Gastrocnemius medialis (tissue), 4 donors: ENCODE measurements at regions not wholly inside any gene's neighbourhood (a gene's known extent, or its start where the extent isn't known, plus 50 kb on each side); places are given as distances from the start of the nearest gene placed in this dataset.
A peak's percentile ranks its signal among the peaks of the same experiment; 100 is the strongest.

Source experiments
- ATAC-seq, 2 donors: fragments of 150-250 bp; one replicate each; pipeline ENCODE4 v1.9.1; 2016
- DNase-seq, 2 donors: peaks; one replicate each; pipeline ENCODE4 v3.0.0-alpha.2; 2019
- H3K27ac ChIP-seq, 4 donors: fragments of 200-600 bp; sonication (generic); 1 replicate in 1 of 4; 2 replicates in 3 of 4; pipeline ENCODE4 v1.5.1; 2016 to 2018; ENCODE audit warnings: mild to moderate bottlenecking in 2 of 4, moderate library complexity in 1 of 4
- H3K27me3 ChIP-seq, 3 donors: fragments of 200-600 bp; sonication (generic) in 2 of 3; 1 replicate in 1 of 3; 2 replicates in 2 of 3; pipeline versions ENCODE4 v1.5.1 to v1.6.0; 2016 to 2019; ENCODE audit warnings: mild to moderate bottlenecking in 1 of 3, moderate library complexity in 1 of 3
- H3K36me3 ChIP-seq, 2 donors: fragments of 200-600 bp; sonication (generic) in 1 of 2; one replicate each; pipeline ENCODE4 v1.5.1; 2017 to 2018
- H3K4me1 ChIP-seq, 2 donors: fragments of 200-600 bp; sonication (generic) in 1 of 2; one replicate each; pipeline ENCODE4 v1.5.1; 2016 to 2017; ENCODE audit warnings: mild to moderate bottlenecking in 2 of 2
- H3K4me3 ChIP-seq, 4 donors: fragments of 200-600 bp; sonication (generic) in 3 of 4; 1 replicate in 1 of 4; 2 replicates in 3 of 4; pipeline ENCODE4 v1.5.1; 2016 to 2019; ENCODE audit warnings: mild to moderate bottlenecking in 2 of 4
- H3K9me3 ChIP-seq, 3 donors: fragments of 200-600 bp; sonication (generic) in 2 of 3; 1 replicate in 1 of 3; 2 replicates in 2 of 3; pipeline ENCODE4 v1.5.1; 2016 to 2019
- POLR2A ChIP-seq, 2 donors: fragments of 450-650 bp; IDR thresholded peaks; one replicate each; pipeline ENCODE4 v1.6.1; 2017; ENCODE audit warnings: antibody characterized with exemption in 2 of 2, mild to moderate bottlenecking in 2 of 2, moderate library complexity in 2 of 2
- in situ Hi-C, 4 donors: fragments of 200-750 bp; cut with MboI; loops; one replicate each; pipeline versions ENCODE4 v1.15.0 to v1.8.0; 2017; ENCODE audit warnings: low sequenced_read_pairs in 4 of 4
- intact Hi-C: fragments of 100-400 bp; cut with DNase I; formaldehyde crosslinking; loops from one replicate; pipeline ENCODE4 v1.15.1; 2023; ENCODE audit warnings: low total_unique reads
- TF ChIP-seq, protein P1 (sequence below), 5 experiments: fragments of 450-650 bp in 3 of 5; fragments of 200-600 bp in 2 of 5; sonication (generic) in 2 of 5; IDR thresholded peaks in 4 of 5; conservative IDR thresholded peaks in 1 of 5; 1 replicate in 4 of 5; 2 replicates in 1 of 5; pipeline ENCODE4 v1.5.1; 2016 to 2019; ENCODE audit warnings: antibody characterized with exemption in 5 of 5, mild to moderate bottlenecking in 3 of 5, moderate library complexity in 3 of 5

DNA sequence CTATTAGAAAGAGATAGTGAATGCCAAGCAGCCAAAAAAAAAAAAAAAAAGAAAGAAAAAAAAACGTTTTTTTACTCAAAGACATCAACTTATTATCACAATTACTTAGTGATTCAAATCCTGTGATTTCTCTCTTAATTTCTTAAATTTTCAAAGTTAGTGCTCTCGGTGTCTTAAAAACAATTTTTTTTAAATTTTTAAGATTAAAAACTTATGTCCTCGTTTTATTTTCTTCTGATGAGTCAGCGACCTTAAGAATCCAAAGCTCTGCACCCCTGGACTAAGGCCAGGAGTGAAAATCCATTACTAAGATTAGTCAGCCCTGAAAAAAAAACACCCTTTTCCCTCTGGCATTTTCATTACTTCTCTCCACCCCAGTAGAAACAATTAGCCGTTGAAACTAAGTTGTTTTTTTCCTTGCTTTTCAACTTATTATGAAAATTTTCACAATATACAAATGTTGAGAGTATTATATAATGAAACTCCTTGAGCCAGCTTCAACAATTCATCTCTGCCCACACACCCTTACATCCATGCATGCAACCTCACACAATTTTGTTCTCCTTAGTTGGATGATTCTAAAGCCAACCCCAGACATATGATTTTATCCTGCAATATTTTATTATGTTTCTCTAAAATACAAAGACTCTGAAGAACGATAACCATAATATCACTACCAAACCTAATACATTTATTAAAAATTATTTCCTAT is 85.6 kb upstream of the CARMIL1 start:
- TF ChIP-seq POLR2A (IDR thresholded peaks at IDR 0.05) = no peak
- no peak overlapping the region for H3K4me3 ChIP-seq
- no peaks in the 10 kb centered on the region for H3K36me3 ChIP-seq
- no peaks in the 10 kb centered on the region for H3K9me3 ChIP-seq
- intact Hi-C loops (loop anchor here (10.0 kb wide), 1 partner anchor 59 kb away; no protein-coding TSS in a partner anchor), in situ Hi-C loops (no loop called here)
- DNase-seq (peak in 1 of 2 donors; percentile 26), ATAC-seq (peak; percentile 58 to 64)
- no peaks in the 10 kb centered on the region for H3K27me3 ChIP-seq
- H3K4me1 ChIP-seq = peaks cover 4 to 6% of the 10 kb centered on the region in 2 donors
- peak overlapping the region; percentile 43 to 70 (median 58) for H3K27ac ChIP-seq

DNA sequence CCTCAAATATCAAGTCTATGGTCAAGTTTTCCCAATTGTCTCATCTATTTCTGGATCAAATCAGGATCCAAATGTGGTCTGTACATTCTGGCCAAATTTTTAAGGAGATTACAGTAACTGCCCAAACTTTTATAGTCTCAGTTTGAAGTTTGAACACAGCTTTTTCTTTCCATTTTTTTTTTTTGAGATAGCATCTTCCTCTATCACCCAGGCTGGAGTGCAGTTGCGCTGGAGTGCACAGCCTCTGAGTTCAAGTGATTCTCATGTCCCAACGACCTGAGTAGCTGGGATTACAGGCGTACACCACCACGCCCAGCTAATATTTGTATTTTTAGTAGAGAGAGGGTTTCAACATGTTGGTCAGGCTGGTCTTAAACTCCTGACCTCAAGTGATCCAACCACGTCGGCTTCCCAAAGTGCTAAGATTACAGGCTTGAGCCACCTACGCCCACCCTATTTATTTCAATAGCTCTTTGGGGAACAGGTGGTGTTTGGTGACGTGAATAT is 84.9 kb upstream of the CARMIL1 start:
- H3K4me1 ChIP-seq = peaks cover 4 to 6% of the 10 kb centered on the region in 2 donors
- no peak for ATAC-seq
- in situ Hi-C loops (no loop called here), intact Hi-C loops (loop anchor here (10.0 kb wide), 1 partner anchor 59 kb away; no protein-coding TSS in a partner anchor)
- H3K4me3 ChIP-seq = no peak overlapping the region
- DNase-seq = no peak
- peak overlapping the region; percentile 43 to 70 (median 58) for H3K27ac ChIP-seq
- TF ChIP-seq, protein P1, sequence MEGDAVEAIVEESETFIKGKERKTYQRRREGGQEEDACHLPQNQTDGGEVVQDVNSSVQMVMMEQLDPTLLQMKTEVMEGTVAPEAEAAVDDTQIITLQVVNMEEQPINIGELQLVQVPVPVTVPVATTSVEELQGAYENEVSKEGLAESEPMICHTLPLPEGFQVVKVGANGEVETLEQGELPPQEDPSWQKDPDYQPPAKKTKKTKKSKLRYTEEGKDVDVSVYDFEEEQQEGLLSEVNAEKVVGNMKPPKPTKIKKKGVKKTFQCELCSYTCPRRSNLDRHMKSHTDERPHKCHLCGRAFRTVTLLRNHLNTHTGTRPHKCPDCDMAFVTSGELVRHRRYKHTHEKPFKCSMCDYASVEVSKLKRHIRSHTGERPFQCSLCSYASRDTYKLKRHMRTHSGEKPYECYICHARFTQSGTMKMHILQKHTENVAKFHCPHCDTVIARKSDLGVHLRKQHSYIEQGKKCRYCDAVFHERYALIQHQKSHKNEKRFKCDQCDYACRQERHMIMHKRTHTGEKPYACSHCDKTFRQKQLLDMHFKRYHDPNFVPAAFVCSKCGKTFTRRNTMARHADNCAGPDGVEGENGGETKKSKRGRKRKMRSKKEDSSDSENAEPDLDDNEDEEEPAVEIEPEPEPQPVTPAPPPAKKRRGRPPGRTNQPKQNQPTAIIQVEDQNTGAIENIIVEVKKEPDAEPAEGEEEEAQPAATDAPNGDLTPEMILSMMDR (IDR thresholded peaks at IDR 0.05 in 4 of 5, conservative IDR thresholded peaks at IDR 0.05 in 1 of 5) = no peak
- TF ChIP-seq POLR2A (IDR thresholded peaks at IDR 0.05) = no peak
- no peaks in the 10 kb centered on the region for H3K27me3 ChIP-seq
- H3K36me3 ChIP-seq = no peaks in the 10 kb centered on the region
- H3K9me3 ChIP-seq = no peaks in the 10 kb centered on the region

DNA sequence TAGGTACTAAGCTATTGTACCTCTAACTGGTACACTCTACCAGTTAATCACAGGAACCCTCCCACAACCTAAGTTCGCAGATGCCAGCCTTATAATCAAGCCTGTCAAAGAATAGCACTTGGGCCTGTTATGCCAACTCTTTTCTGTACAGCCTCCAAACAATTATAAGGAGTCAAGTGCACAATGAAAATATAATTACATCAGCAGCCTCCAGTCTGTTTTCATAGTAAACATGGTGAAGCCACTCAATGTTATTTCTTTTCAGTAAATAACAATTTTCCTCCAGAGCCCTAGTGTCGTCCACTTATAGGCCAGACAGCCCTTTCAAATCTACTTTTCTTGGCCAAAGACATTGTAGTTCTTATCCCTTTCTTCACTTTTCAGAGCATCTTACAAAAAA is 82.7 kb upstream of the CARMIL1 start:
- ATAC-seq = no peak
- TF ChIP-seq, protein P1 (IDR thresholded peaks at IDR 0.05 in 4 of 5, conservative IDR thresholded peaks at IDR 0.05 in 1 of 5) = no peak
- TF ChIP-seq POLR2A (IDR thresholded peaks at IDR 0.05) = no peak
- no peak for DNase-seq
- H3K36me3 ChIP-seq = no peaks in the 10 kb centered on the region
- intact Hi-C loops (loop anchor here (10.0 kb wide), 1 partner anchor 62 kb away; no protein-coding TSS in a partner anchor), in situ Hi-C loops (no loop called here)
- no peak overlapping the region for H3K27ac ChIP-seq
- no peaks in the 10 kb centered on the region for H3K9me3 ChIP-seq
- H3K27me3 ChIP-seq = no peaks in the 10 kb centered on the region
- H3K4me3 ChIP-seq = no peak overlapping the region
- peaks cover 4 to 6% of the 10 kb centered on the region in 2 donors for H3K4me1 ChIP-seq

DNA sequence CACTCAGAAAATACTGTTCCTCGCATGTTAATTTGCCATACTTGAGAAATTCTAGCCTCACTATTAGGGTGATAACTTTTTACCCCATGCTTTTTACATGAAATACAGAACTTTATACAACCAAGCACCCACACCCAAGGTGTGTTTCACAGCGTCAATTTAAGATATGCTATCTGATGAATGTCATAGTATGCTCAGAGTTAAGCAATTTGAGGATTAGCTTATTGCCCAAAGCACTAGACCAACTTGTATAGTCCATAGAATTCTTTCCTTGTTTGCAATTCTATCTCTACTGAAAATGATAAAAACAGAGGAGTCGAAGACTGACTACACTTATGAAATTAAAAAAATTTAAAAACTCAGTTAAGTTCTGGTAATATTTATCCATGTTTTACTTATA is 82.1 kb upstream of the CARMIL1 start:
- DNase-seq = no peak
- in situ Hi-C loops = no loop called here
- no peaks in the 10 kb centered on the region for H3K27me3 ChIP-seq
- no peak overlapping the region for H3K4me3 ChIP-seq
- H3K9me3 ChIP-seq = no peaks in the 10 kb centered on the region
- no peaks in the 10 kb centered on the region for H3K36me3 ChIP-seq
- no peak for TF ChIP-seq POLR2A (IDR thresholded peaks at IDR 0.05)
- TF ChIP-seq, protein P1 (IDR thresholded peaks at IDR 0.05 in 4 of 5, conservative IDR thresholded peaks at IDR 0.05 in 1 of 5) = no peak
- peaks cover under 1 to 5% of the 10 kb centered on the region in 2 donors for H3K4me1 ChIP-seq
- intact Hi-C loops = loop anchor here (10.0 kb wide), 1 partner anchor 62 kb away; no protein-coding TSS in a partner anchor
- ATAC-seq = no peak
- no peak overlapping the region for H3K27ac ChIP-seq

DNA sequence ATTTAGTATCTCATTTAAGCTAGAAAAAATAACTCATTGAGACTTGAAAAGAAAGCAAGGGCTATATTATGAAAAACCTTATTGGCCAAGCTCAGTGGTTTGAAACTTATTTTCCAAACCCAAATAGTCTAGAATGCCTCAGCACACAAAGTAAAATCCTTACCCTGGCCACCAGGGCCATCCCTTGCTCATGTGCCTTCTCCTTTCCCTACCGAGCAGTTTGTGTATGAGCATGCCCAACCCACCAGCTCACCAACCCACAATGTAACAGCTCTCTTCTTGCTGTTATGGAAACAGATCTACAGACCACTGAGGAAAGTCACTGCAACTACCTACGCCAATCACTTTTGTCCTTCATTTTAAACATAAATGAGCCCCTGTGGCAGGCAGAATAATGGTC is 79.6 kb upstream of the CARMIL1 start:
- in situ Hi-C loops = no loop called here
- intact Hi-C loops = loop anchor here (10.0 kb wide), 1 partner anchor 65 kb away; no protein-coding TSS in a partner anchor
- Histone ChIP-seq H3K36me3 (no peaks in the 10 kb centered on the region), H3K27me3 (no peaks in the 10 kb centered on the region), H3K27ac (no peak overlapping the region), H3K9me3 (no peaks in the 10 kb centered on the region), H3K4me1 (no peaks in the 10 kb centered on the region), H3K4me3 (no peak overlapping the region)
- TF ChIP-seq POLR2A (IDR thresholded peaks at IDR 0.05) = no peak
- TF ChIP-seq, protein P1 (IDR thresholded peaks at IDR 0.05 in 4 of 5, conservative IDR thresholded peaks at IDR 0.05 in 1 of 5) = no peak
- DNase-seq (no peak), ATAC-seq (no peak)
